H1 (cell line): ENCODE measurements at regions not wholly inside any gene's neighbourhood (a gene's known extent, or its start where the extent isn't known, plus 50 kb on each side); places are given as distances from the start of the nearest gene placed in this dataset.

Experiments used
- CTCF ChIA-PET: fragments of 300-600 bp; sonication (Branson Sonifier 250); formaldehyde crosslinking; loops from one replicate; lab custom pipeline; 2021; ENCODE audit not compliant: partially characterized antibody; lab: Charles Lee
- POLR2A ChIA-PET: fragments of 300-600 bp; sonication (Branson Sonifier 250); formaldehyde crosslinking; loops from one replicate; lab custom pipeline; 2021; ENCODE audit warnings: inconsistent platforms; ENCODE audit not compliant: partially characterized antibody; lab: Charles Lee
- DNase-seq, 2 experiments: peaks; one replicate each; pipeline versions ENCODE4 v3.0.0 to v3.0.0-alpha.2; 2010 to 2022; ENCODE audit warnings: low spot score in 2 of 2, low read depth in 1 of 2, mixed read lengths in 1 of 2
- FAIRE-seq: peaks from 2 replicates; lab custom pipeline; 2011; peaks lifted over from hg19 to GRCh38; lab: Jason Lieb, UNC
- H2AFZ ChIP-seq: 2 replicates; pipeline ENCODE4 v1.8.1; 2012; ENCODE audit warnings: low read length, inconsistent platforms
- H2AK5ac ChIP-seq: 2 replicates; pipeline ENCODE4 v1.6.1; 2013; ENCODE audit warnings: low read depth, low read length
- H2BK120ac ChIP-seq: replicated peaks from 2 replicates; pipeline ENCODE3; 2013; ENCODE audit warnings: low read depth, low read length, inconsistent platforms
- H2BK12ac ChIP-seq: 2 replicates; pipeline ENCODE4 v1.6.1; 2013; ENCODE audit warnings: low read depth, low read length
- H2BK15ac ChIP-seq: 2 replicates; pipeline ENCODE4 v1.6.1; 2013; ENCODE audit warnings: low read length
- H2BK20ac ChIP-seq: 2 replicates; pipeline ENCODE4 v1.6.1; 2013; ENCODE audit warnings: low read length
- H2BK5ac ChIP-seq: 2 replicates; pipeline ENCODE4 v1.6.1; 2013; ENCODE audit warnings: low read depth, low read length
- H3K14ac ChIP-seq: 2 replicates; pipeline ENCODE4 v1.6.1; 2013; ENCODE audit warnings: inconsistent platforms; ENCODE audit not compliant: insufficient read length
- H3K18ac ChIP-seq: 2 replicates; pipeline ENCODE4 v1.6.1; 2013; ENCODE audit warnings: low read length; ENCODE audit errors: extremely low read depth
- H3K23ac ChIP-seq: 2 replicates; pipeline ENCODE4 v1.6.1; 2013; ENCODE audit warnings: inconsistent platforms; ENCODE audit not compliant: insufficient read length
- H3K23me2 ChIP-seq: 2 replicates; pipeline ENCODE4 v1.6.1; 2013; ENCODE audit warnings: low read depth, low read length
- H3K27ac ChIP-seq: 2 replicates; pipeline ENCODE4 v1.6.1; 2011; ENCODE audit warnings: low read depth, low read length, inconsistent platforms
- H3K27me3 ChIP-seq, 4 experiments: replicated peaks in 1 of 4; 1 replicate in 1 of 4; 2 replicates in 3 of 4; pipeline versions ENCODE4 v1.6.1 to v1.8.1; 2011 to 2013; ENCODE audit warnings: low read length in 3 of 4, mild to moderate bottlenecking in 3 of 4, inconsistent platforms in 2 of 4, mixed read lengths in 2 of 4, moderate library complexity in 1 of 4; ENCODE audit not compliant: control insufficient read depth in 3 of 4, insufficient read depth in 3 of 4; ENCODE audit errors: extremely low read depth in 1 of 4
- H3K36me3 ChIP-seq, 4 experiments: 2 replicates each; pipeline versions ENCODE4 v1.6.1 to v1.8.1; 2011 to 2013; ENCODE audit warnings: mild to moderate bottlenecking in 4 of 4, low read length in 3 of 4, moderate library complexity in 2 of 4, control low read depth in 1 of 4, inconsistent platforms in 1 of 4; ENCODE audit not compliant: insufficient read depth in 4 of 4, control insufficient read depth in 2 of 4
- H3K4ac ChIP-seq: replicated peaks from 2 replicates; pipeline ENCODE3; 2013; ENCODE audit warnings: low read length, low read depth, mixed read lengths, inconsistent platforms; ENCODE audit not compliant: insufficient read length
- H3K4me1 ChIP-seq, 4 experiments: replicated peaks in 1 of 4; 1 replicate in 1 of 4; 2 replicates in 3 of 4; pipeline versions ENCODE4 v1.6.1 to v1.8.1; 2011 to 2013; ENCODE audit warnings: low read length in 3 of 4, inconsistent platforms in 2 of 4, mixed read lengths in 1 of 4; ENCODE audit not compliant: insufficient read depth in 4 of 4, control insufficient read depth in 3 of 4
- H3K4me2 ChIP-seq, 2 experiments: 2 replicates each; pipeline versions ENCODE4 v1.6.1 to v1.8.1; 2011 to 2013; ENCODE audit warnings: low read depth in 2 of 2, low read length in 2 of 2, control low read depth in 1 of 2, inconsistent platforms in 1 of 2, mild to moderate bottlenecking in 1 of 2; ENCODE audit not compliant: insufficient read depth in 1 of 2
- H3K4me3 ChIP-seq, 4 experiments: fragments of 200-600, 300-600 bp in 1 of 4; sonication (generic), shearing (Covaris generic), sonication (Bioruptor Twin) in 1 of 4; 2 replicates each; pipeline versions ENCODE4 v1.5.1 to v1.8.1; 2011 to 2016; ENCODE audit warnings: low read length in 4 of 4, low read depth in 3 of 4, control low read depth in 2 of 4, inconsistent platforms in 2 of 4, mild to moderate bottlenecking in 2 of 4, mixed read lengths in 1 of 4, moderate library complexity in 1 of 4; ENCODE audit not compliant: insufficient read depth in 2 of 4; ENCODE audit errors: extremely low read depth in 1 of 4
- H3K56ac ChIP-seq: replicated peaks from 2 replicates; pipeline ENCODE3; 2013; ENCODE audit warnings: low read depth, mild to moderate bottlenecking, mixed read lengths, low read length, inconsistent platforms; ENCODE audit not compliant: insufficient read length
- H3K79me1 ChIP-seq: 2 replicates; pipeline ENCODE4 v1.6.1; 2013; ENCODE audit warnings: low read depth, low read length, control low read depth
- H3K79me2 ChIP-seq, 2 experiments: 2 replicates each; pipeline versions ENCODE4 v1.6.1 to v1.8.1; 2012 to 2013; ENCODE audit warnings: low read length in 2 of 2, mild to moderate bottlenecking in 2 of 2, inconsistent platforms in 1 of 2; ENCODE audit not compliant: insufficient read depth in 2 of 2, control insufficient read depth in 1 of 2
- H3K9ac ChIP-seq, 4 experiments: replicated peaks in 1 of 4; 1 replicate in 1 of 4; 2 replicates in 3 of 4; pipeline versions ENCODE4 v1.6.1 to v1.8.1; 2011 to 2013; ENCODE audit warnings: low read depth in 3 of 4, low read length in 3 of 4, control low read depth in 2 of 4, mild to moderate bottlenecking in 2 of 4, moderate library complexity in 2 of 4, inconsistent platforms in 1 of 4; ENCODE audit errors: extremely low read depth in 1 of 4
- H3K9me3 ChIP-seq, 2 experiments: 2 replicates each; pipeline versions ENCODE4 v1.6.1 to v1.8.1; 2012 to 2013; ENCODE audit warnings: mild to moderate bottlenecking in 2 of 2, moderate library complexity in 2 of 2, control low read depth in 1 of 2, inconsistent platforms in 1 of 2, low read depth in 1 of 2, low read length in 1 of 2, mixed read lengths in 1 of 2; ENCODE audit not compliant: insufficient read depth in 2 of 2
- H4K20me1 ChIP-seq, 2 experiments: replicated peaks in 1 of 2; 2 replicates each; pipeline versions ENCODE3 to v1.8.1; 2011 to 2013; ENCODE audit warnings: inconsistent platforms in 2 of 2, low read length in 2 of 2, mild to moderate bottlenecking in 1 of 2; ENCODE audit not compliant: insufficient read depth in 2 of 2, control insufficient read depth in 1 of 2
- H4K5ac ChIP-seq: 2 replicates; pipeline ENCODE4 v1.6.1; 2013; ENCODE audit warnings: low read length, low read depth, mixed read lengths, inconsistent platforms; ENCODE audit not compliant: insufficient read length
- H4K8ac ChIP-seq: 2 replicates; pipeline ENCODE4 v1.8.0; 2013; ENCODE audit warnings: mild to moderate bottlenecking, moderate library complexity, low read length, inconsistent platforms; ENCODE audit not compliant: insufficient read depth; ENCODE audit errors: extremely low read depth
- H4K91ac ChIP-seq: replicated peaks from 2 replicates; pipeline ENCODE3; 2013; ENCODE audit warnings: low read length, mixed read lengths, inconsistent platforms; ENCODE audit not compliant: insufficient read length
- MAFK ChIP-seq: IDR thresholded peaks from 2 replicates; pipeline ENCODE4 v1.6.1; 2012; ENCODE audit warnings: low read depth, mild to moderate bottlenecking, improper control_type of control experiment, low read length
- SP4 ChIP-seq: IDR thresholded peaks from 2 replicates; pipeline ENCODE4 v1.6.1; 2012; ENCODE audit warnings: low read length, inconsistent platforms
- WGBS, 2 experiments: shearing (Covaris generic) in 1 of 2; methylation state at CpG; one replicate each; pipeline versions ENCODE4 v1.1.6 to v1.1.7; 2013 to 2015; ENCODE audit warnings: low lambda C conversion rate in 2 of 2, mixed read lengths in 2 of 2, inconsistent platforms in 1 of 2, low coverage in 1 of 2, missing lambda C conversion rate in 1 of 2; ENCODE audit not compliant: insufficient replicate concordance in 2 of 2, insufficient coverage in 1 of 2, insufficient read length in 1 of 2; ENCODE audit errors: extremely low coverage in 1 of 2, missing lambda C conversion rate in 1 of 2; 5-methylcytosine and 5-hydroxymethylcytosine counted together

DNA sequence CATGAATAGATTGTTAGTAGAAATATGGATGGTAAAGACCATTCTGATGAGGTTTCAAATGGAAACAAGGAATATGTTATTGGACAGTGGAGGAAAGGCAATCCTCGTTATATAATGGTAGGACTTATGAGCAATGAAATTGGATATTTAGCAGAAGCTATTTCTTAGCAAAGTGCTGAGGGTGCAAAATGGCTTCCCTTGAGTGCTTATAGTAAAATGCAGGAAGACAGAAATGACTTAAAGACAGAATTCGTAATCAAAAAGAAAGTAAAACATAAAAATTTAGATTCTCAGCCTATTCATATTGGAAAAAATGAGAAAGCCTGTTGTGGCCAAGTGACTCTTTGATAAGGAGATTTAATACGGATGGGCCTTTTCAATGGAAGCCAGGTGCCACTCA, 102.1 kb upstream of the ADRA1B start:
- H2BK5ac ChIP-seq = no peak overlapping the region
- no peak overlapping the region for H2BK120ac ChIP-seq
- no peak overlapping the region for H3K14ac ChIP-seq
- no peak overlapping the region for H4K5ac ChIP-seq
- peaks cover 0 to 11% (median 0%) of the 10 kb centered on the region in 4 experiments; a peak in 2 of 7 replicates for H3K4me1 ChIP-seq
- H3K27ac ChIP-seq = no peak overlapping the region
- H3K9me3 ChIP-seq = no peaks in the 10 kb centered on the region
- H3K79me2 ChIP-seq = no peaks in the 10 kb centered on the region
- H3K27me3 ChIP-seq = no peaks in the 10 kb centered on the region
- no peak for DNase-seq
- no peak overlapping the region for H3K4me3 ChIP-seq
- H3K79me1 ChIP-seq = no peaks in the 10 kb centered on the region
- no peak overlapping the region for H3K18ac ChIP-seq
- 81% methylated on average over 3 of the region's 3 CpGs; no CpG with 5 or more reads in 1 of the 2 experiments for WGBS, 2 experiments
- POLR2A ChIA-PET = no interaction called here
- no peak overlapping the region for H4K91ac ChIP-seq
- no peak overlapping the region for H2AK5ac ChIP-seq
- no peak overlapping the region for H3K9ac ChIP-seq
- no peak overlapping the region for H3K4ac ChIP-seq
- no peak for FAIRE-seq
- no peak overlapping the region for H3K4me2 ChIP-seq
- no peak overlapping the region for H4K8ac ChIP-seq
- no peaks in the 10 kb centered on the region for H3K36me3 ChIP-seq
- TF ChIP-seq MAFK (peak; percentile 39; the same call in 1 of the 2 replicates), SP4 (no peak)
- no peak overlapping the region for H2BK12ac ChIP-seq
- H2BK20ac ChIP-seq = no peak overlapping the region
- no peak overlapping the region for H3K56ac ChIP-seq
- H4K20me1 ChIP-seq = no peaks in the 10 kb centered on the region
- no peak overlapping the region for H3K23ac ChIP-seq
- CTCF ChIA-PET = interaction anchor here (1.1 kb wide), 1 partner anchor 12 kb away, joined by 3 read pairs; no protein-coding TSS in a partner anchor
- no peaks in the 10 kb centered on the region for H3K23me2 ChIP-seq
- no peak overlapping the region for H2BK15ac ChIP-seq
- no peak overlapping the region for H2AFZ ChIP-seq
